ENCODE measurements at regions not wholly inside any gene's neighbourhood (a gene's known extent, or its start where the extent isn't known, plus 50 kb on each side); places are given as distances from the start of the nearest gene placed in this dataset.

DNA sequence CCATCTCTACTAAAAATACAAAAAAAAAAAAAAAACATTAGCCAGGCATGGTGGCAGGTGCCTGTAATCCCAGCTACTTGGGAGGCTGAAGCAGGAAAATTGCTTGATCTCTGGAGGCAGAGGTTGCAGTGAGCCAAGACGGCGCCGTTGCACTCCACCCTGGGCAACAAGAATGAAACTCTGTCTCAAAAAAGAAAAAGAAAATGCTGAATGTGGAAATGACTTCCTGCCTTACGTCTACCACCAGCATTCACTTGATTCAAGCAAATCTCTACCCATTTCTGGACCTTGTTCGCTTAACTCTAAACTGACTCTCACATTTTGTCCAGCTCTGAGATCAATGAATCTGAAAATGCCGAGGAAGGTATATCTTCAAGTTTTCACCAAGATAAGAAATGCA is 825.3 kb downstream of the TRIB2 start:
- H3K9ac ChIP-seq: no peak overlapping the region
- H3K36me3 ChIP-seq (ENCODE audit: control insufficient read depth, insufficient read depth, low read length): no peaks in the 10 kb centered on the region
- no peak overlapping the region for H3K4me3 ChIP-seq (ENCODE audit: low read depth, low read length)
- no peaks in the 10 kb centered on the region for H3K9me3 ChIP-seq (ENCODE audit: control insufficient read depth, low read length)
- H3K4me2 ChIP-seq (ENCODE audit: low read length): no peak overlapping the region
- no peaks in the 10 kb centered on the region for H3K4me1 ChIP-seq
- H3K27me3 ChIP-seq (ENCODE audit: control insufficient read depth, insufficient read depth, low read length): no peaks in the 10 kb centered on the region
- H2AFZ ChIP-seq: no peak overlapping the region
- no peak for TF ChIP-seq CTCF (IDR thresholded peaks at IDR 0.05)
- H3K79me2 ChIP-seq: no peaks in the 10 kb centered on the region
- no peak overlapping the region for H3K27ac ChIP-seq

- H3K9me3 ChIP-seq (ENCODE audit: control insufficient read depth, low read length): no peaks in the 10 kb centered on the region
- no peak overlapping the region for H2AFZ ChIP-seq
- TF ChIP-seq CTCF (IDR thresholded peaks at IDR 0.05): no peak
- no peaks in the 10 kb centered on the region for H3K79me2 ChIP-seq
- no peak overlapping the region for H3K27ac ChIP-seq
- no peaks in the 10 kb centered on the region for H3K36me3 ChIP-seq (ENCODE audit: control insufficient read depth, insufficient read depth, low read length)
- no peak overlapping the region for H3K4me2 ChIP-seq (ENCODE audit: low read length)
- no peak overlapping the region for H3K9ac ChIP-seq
- no peaks in the 10 kb centered on the region for H3K27me3 ChIP-seq (ENCODE audit: control insufficient read depth, insufficient read depth, low read length)
- H3K4me3 ChIP-seq (ENCODE audit: low read depth, low read length): no peak overlapping the region
- H3K4me1 ChIP-seq: no peaks in the 10 kb centered on the region
Measured at GRCh38 chr2:13542642-13543041, 825.9 kb downstream of the TRIB2 start.

GRCh38 chr2:13543550-13543949 is 826.8 kb downstream of the TRIB2 start:
- no peaks in the 10 kb centered on the region for H3K27me3 ChIP-seq (ENCODE audit: control insufficient read depth, insufficient read depth, low read length)
- H3K4me3 ChIP-seq (ENCODE audit: low read depth, low read length): no peak overlapping the region
- H3K27ac ChIP-seq: no peak overlapping the region
- H2AFZ ChIP-seq: no peak overlapping the region
- no peaks in the 10 kb centered on the region for H3K36me3 ChIP-seq (ENCODE audit: control insufficient read depth, insufficient read depth, low read length)
- no peak overlapping the region for H3K4me2 ChIP-seq (ENCODE audit: low read length)
- H3K4me1 ChIP-seq: no peaks in the 10 kb centered on the region
- H3K9ac ChIP-seq: no peak overlapping the region
- H3K79me2 ChIP-seq: no peaks in the 10 kb centered on the region
- no peaks in the 10 kb centered on the region for H3K9me3 ChIP-seq (ENCODE audit: control insufficient read depth, low read length)
- TF ChIP-seq CTCF (IDR thresholded peaks at IDR 0.05): no peak

DNA sequence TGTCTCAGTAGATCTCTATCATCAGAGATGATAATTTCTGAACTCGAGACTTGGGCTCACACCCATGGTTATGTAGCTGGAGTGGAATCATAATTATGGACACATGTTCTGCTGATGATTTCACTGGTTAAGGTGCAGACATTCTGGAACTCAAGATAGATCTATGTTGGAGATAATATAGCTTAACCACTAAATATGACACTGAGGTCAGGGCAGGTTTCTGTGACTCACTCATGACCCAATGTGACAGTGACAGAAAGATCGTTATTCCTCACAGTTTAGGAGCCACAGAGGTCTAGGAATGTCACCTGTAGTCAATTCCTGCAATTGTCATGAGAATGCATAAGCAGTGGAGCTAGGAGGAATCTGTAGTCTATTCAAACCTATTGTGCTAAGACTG is 828.6 kb downstream of the TRIB2 start:
- no peaks in the 10 kb centered on the region for H3K4me1 ChIP-seq
- no peaks in the 10 kb centered on the region for H3K79me2 ChIP-seq
- H2AFZ ChIP-seq: no peak overlapping the region
- TF ChIP-seq CTCF (IDR thresholded peaks at IDR 0.05): no peak
- H3K9ac ChIP-seq: no peak overlapping the region
- no peaks in the 10 kb centered on the region for H3K9me3 ChIP-seq (ENCODE audit: control insufficient read depth, low read length)
- H3K27me3 ChIP-seq (ENCODE audit: control insufficient read depth, insufficient read depth, low read length): no peaks in the 10 kb centered on the region
- H3K27ac ChIP-seq: no peak overlapping the region
- H3K4me2 ChIP-seq (ENCODE audit: low read length): no peak overlapping the region
- H3K36me3 ChIP-seq (ENCODE audit: control insufficient read depth, insufficient read depth, low read length): no peaks in the 10 kb centered on the region
- H3K4me3 ChIP-seq (ENCODE audit: low read depth, low read length): no peak overlapping the region

GRCh38 chr2:13546131-13546530 is 829.4 kb downstream of the TRIB2 start:
- H2AFZ ChIP-seq: no peak overlapping the region
- no peak overlapping the region for H3K4me3 ChIP-seq (ENCODE audit: low read depth, low read length)
- H3K4me2 ChIP-seq (ENCODE audit: low read length): no peak overlapping the region
- H3K9ac ChIP-seq: no peak overlapping the region
- no peaks in the 10 kb centered on the region for H3K27me3 ChIP-seq (ENCODE audit: control insufficient read depth, insufficient read depth, low read length)
- no peaks in the 10 kb centered on the region for H3K4me1 ChIP-seq
- no peaks in the 10 kb centered on the region for H3K9me3 ChIP-seq (ENCODE audit: control insufficient read depth, low read length)
- no peak overlapping the region for H3K27ac ChIP-seq
- H3K36me3 ChIP-seq (ENCODE audit: control insufficient read depth, insufficient read depth, low read length): no peaks in the 10 kb centered on the region
- H3K79me2 ChIP-seq: no peaks in the 10 kb centered on the region
- no peak for TF ChIP-seq CTCF (IDR thresholded peaks at IDR 0.05)

All from parathyroid adenoma (tissue), 2 donors.